ENCODE measurements at regions not wholly inside any gene's neighbourhood (a gene's known extent, or its start where the extent isn't known, plus 50 kb on each side); places are given as distances from the start of the nearest gene placed in this dataset.

DNA sequence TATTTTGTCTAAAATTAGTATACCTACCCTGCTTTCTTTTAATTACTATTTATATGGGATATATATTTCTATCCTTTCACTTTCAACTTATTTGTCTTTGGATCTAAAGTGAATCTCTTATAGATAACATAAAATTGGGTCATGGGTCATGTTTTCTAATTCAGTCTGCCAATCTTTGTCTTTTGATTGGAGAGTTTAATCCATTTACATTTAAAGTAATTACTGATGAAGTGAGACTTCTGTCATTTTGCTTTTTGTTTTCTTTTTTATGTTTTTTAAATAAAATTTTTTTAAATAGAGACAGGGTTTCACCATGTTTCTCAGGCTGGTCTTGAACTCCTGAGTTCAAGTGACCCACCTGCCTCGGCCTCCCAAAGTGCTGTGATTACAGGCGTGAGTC, 50.5 kb upstream of the PRDM1 start:
- Histone ChIP-seq H3K4me1 (ENCODE audit: control insufficient read depth in 1 of 2, insufficient read depth in 2 of 2, low read length in 2 of 2) (no peaks in the 10 kb centered on the region), H3K27me3 (ENCODE audit: control insufficient read depth in 2 of 2, insufficient read depth in 2 of 2, low read length in 2 of 2) (no peaks in the 10 kb centered on the region), H3K9ac (ENCODE audit: insufficient read depth, low read length, poor library complexity, severe bottlenecking) (no peak overlapping the region), H3K9me3 (replicated peaks in 1 of 2; ENCODE audit: control insufficient read depth in 1 of 2, insufficient read depth in 1 of 2, low read length in 2 of 2) (peaks cover 2 to 6% of the 10 kb centered on the region in 2 donors), H3K79me2 (ENCODE audit: insufficient read depth, low read length) (no peaks in the 10 kb centered on the region), H3K4me2 (replicated peaks; ENCODE audit: extremely low read depth, low read length, poor library complexity, severe bottlenecking) (no peak overlapping the region), H3K4me3 (replicated peaks in 1 of 3; ENCODE audit: low read depth in 2 of 3, low read length in 3 of 3) (no peak overlapping the region), H3K36me3 (replicated peaks in 1 of 2; ENCODE audit: control insufficient read depth in 1 of 2, insufficient read depth in 2 of 2, low read length in 2 of 2) (no peaks in the 10 kb centered on the region), H2AFZ (ENCODE audit: insufficient read depth, low read depth, low read length, poor library complexity, severe bottlenecking) (no peak overlapping the region), H3K27ac (ENCODE audit: low read depth in 1 of 2, low read length in 2 of 2) (no peak overlapping the region), H4K20me1 (ENCODE audit: insufficient read depth, low read length) (no peaks in the 10 kb centered on the region)
- TF ChIP-seq, protein P1, sequence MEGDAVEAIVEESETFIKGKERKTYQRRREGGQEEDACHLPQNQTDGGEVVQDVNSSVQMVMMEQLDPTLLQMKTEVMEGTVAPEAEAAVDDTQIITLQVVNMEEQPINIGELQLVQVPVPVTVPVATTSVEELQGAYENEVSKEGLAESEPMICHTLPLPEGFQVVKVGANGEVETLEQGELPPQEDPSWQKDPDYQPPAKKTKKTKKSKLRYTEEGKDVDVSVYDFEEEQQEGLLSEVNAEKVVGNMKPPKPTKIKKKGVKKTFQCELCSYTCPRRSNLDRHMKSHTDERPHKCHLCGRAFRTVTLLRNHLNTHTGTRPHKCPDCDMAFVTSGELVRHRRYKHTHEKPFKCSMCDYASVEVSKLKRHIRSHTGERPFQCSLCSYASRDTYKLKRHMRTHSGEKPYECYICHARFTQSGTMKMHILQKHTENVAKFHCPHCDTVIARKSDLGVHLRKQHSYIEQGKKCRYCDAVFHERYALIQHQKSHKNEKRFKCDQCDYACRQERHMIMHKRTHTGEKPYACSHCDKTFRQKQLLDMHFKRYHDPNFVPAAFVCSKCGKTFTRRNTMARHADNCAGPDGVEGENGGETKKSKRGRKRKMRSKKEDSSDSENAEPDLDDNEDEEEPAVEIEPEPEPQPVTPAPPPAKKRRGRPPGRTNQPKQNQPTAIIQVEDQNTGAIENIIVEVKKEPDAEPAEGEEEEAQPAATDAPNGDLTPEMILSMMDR (IDR thresholded peaks at IDR 0.05): no peak
- Mint-ChIP-seq H3K4me1 (no peaks in the 10 kb centered on the region), H3K9me3 (peaks cover 7 to 16% (median 8%) of the 10 kb centered on the region in 7 donors), H3K4me3 (no peak overlapping the region), H3K36me3 (peaks cover 0 to 3% of the 10 kb centered on the region in 2 donors), H3K27ac (no peak overlapping the region), H3K27me3 (ENCODE audit: low read depth in 3 of 3) (peaks cover 1 to 4% (median 1%) of the 10 kb centered on the region in 3 donors)
- intact Hi-C loops (cut with micrococcal nuclease): no loop called here
- no CpG with 5 or more reads among the region's 2 CpGs for WGBS (ENCODE audit: insufficient coverage)
- no peak for DNase-seq

DNA sequence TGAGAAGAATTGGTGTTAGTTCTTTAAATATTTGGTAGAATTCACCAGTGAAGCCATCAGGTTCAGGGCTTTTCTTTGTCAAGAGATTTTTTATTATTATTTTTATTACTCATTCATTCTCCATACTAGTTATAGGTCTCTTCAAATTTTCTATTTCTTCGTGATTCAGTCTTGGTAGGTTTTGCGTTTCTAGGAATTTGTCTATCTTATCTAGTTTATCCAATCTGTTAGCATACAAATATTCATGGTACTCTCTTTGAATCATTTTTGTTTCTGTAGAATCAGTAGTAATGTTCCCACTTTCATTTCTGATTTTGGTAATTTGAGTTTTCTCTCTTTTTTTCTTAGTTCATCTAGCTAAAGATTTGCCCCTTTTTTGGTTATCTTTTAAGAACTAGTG, 52.3 kb upstream of the PRDM1 start:
- Histone ChIP-seq H3K4me3 (replicated peaks in 1 of 3; ENCODE audit: low read depth in 2 of 3, low read length in 3 of 3) (no peak overlapping the region), H3K4me2 (replicated peaks; ENCODE audit: extremely low read depth, low read length, poor library complexity, severe bottlenecking) (no peak overlapping the region), H3K36me3 (replicated peaks in 1 of 2; ENCODE audit: control insufficient read depth in 1 of 2, insufficient read depth in 2 of 2, low read length in 2 of 2) (no peaks in the 10 kb centered on the region), H3K4me1 (ENCODE audit: control insufficient read depth in 1 of 2, insufficient read depth in 2 of 2, low read length in 2 of 2) (no peaks in the 10 kb centered on the region), H3K27ac (ENCODE audit: low read depth in 1 of 2, low read length in 2 of 2) (no peak overlapping the region), H3K9ac (ENCODE audit: insufficient read depth, low read length, poor library complexity, severe bottlenecking) (no peak overlapping the region), H3K9me3 (replicated peaks in 1 of 2; ENCODE audit: control insufficient read depth in 1 of 2, insufficient read depth in 1 of 2, low read length in 2 of 2) (peaks cover 2 to 6% of the 10 kb centered on the region in 2 donors), H2AFZ (ENCODE audit: insufficient read depth, low read depth, low read length, poor library complexity, severe bottlenecking) (no peak overlapping the region), H3K79me2 (ENCODE audit: insufficient read depth, low read length) (no peaks in the 10 kb centered on the region), H4K20me1 (ENCODE audit: insufficient read depth, low read length) (no peaks in the 10 kb centered on the region), H3K27me3 (ENCODE audit: control insufficient read depth in 2 of 2, insufficient read depth in 2 of 2, low read length in 2 of 2) (no peaks in the 10 kb centered on the region)
- Mint-ChIP-seq H3K4me1 (no peaks in the 10 kb centered on the region), H3K27me3 (ENCODE audit: low read depth in 3 of 3) (peaks cover 1 to 4% (median 2%) of the 10 kb centered on the region in 3 donors), H3K36me3 (peaks cover 0 to 3% of the 10 kb centered on the region in 2 donors), H3K4me3 (no peak overlapping the region), H3K9me3 (peaks cover 7 to 16% (median 8%) of the 10 kb centered on the region in 7 donors), H3K27ac (no peak overlapping the region)
- DNase-seq: no peak
- TF ChIP-seq, protein P1 (IDR thresholded peaks at IDR 0.05): no peak
- intact Hi-C loops (cut with micrococcal nuclease): no loop called here
- no CpG with 5 or more reads among the region's 2 CpGs for WGBS (ENCODE audit: insufficient coverage)
